LNCAP (cell line): ENCODE measurements at regions not wholly inside any gene's neighbourhood (a gene's known extent, or its start where the extent isn't known, plus 50 kb on each side); places are given as distances from the start of the nearest gene placed in this dataset.

Experiments used
- CTCF ChIP-seq: fragments of 450-650 bp; IDR thresholded peaks from 2 replicates; pipeline ENCODE4 v1.5.1; 2017; ENCODE audit warnings: mild to moderate bottlenecking

GRCh38 chr12:7591531-7591930, 74.2 kb downstream of the APOBEC1 start:
- no peak for TF ChIP-seq CTCF

- TF ChIP-seq CTCF: peak; percentile 61
Observed at GRCh38 chr12:7588742-7589329, 76.9 kb downstream of the APOBEC1 start.

- no peak for TF ChIP-seq CTCF
Observed at GRCh38 chr12:7583471-7583870, 79.9 kb upstream of the CD163 start.

- TF ChIP-seq CTCF: no peak
Observed at GRCh38 chr12:7582796-7583195, 79.2 kb upstream of the CD163 start.

- no peak for TF ChIP-seq CTCF
Observed at GRCh38 chr12:7581625-7582024, 78.0 kb upstream of the CD163 start.

GRCh38 chr12:7581046-7581445, 77.5 kb upstream of the CD163 start:
- TF ChIP-seq CTCF: no peak

GRCh38 chr12:7571257-7571656, 67.7 kb upstream of the CD163 start:
- TF ChIP-seq CTCF: no peak

GRCh38 chr12:7557227-7557626, 53.6 kb upstream of the CD163 start:
- no peak for TF ChIP-seq CTCF
